Right lobe of liver (tissue), 6 donors: ENCODE measurements at regions not wholly inside any gene's neighbourhood (a gene's known extent, or its start where the extent isn't known, plus 50 kb on each side); places are given as distances from the start of the nearest gene placed in this dataset.

ENCODE experiments used
- ATAC-seq, 4 donors: fragments of 200-7000 bp; cut with Tn5 transposase; one replicate each; pipeline ENCODE4 v1.9.1; 2020; ENCODE audit warnings: mild to moderate bottlenecking in 4 of 4, moderate library complexity in 4 of 4
- DNase-seq, 3 donors: peaks; one replicate each; pipeline ENCODE4 v3.0.0-alpha.2; 2020
- H3K27ac ChIP-seq, 3 donors: fragments of 200-600 bp; one replicate each; pipeline ENCODE4 v1.8.0; 2022
- H3K27me3 ChIP-seq, 2 donors: fragments of 200-600 bp; one replicate each; pipeline ENCODE4 v1.8.0; 2022
- H3K36me3 ChIP-seq, 4 donors: fragments of 200-600 bp; sonication (generic) in 1 of 4; one replicate each; pipeline versions ENCODE4 v1.5.1 to v1.8.0; 2017 to 2022; ENCODE audit warnings: control low read depth in 1 of 4
- H3K4me1 ChIP-seq, 4 donors: fragments of 200-600 bp; sonication (generic) in 1 of 4; one replicate each; pipeline versions ENCODE4 v1.5.1 to v1.8.0; 2017 to 2022; ENCODE audit warnings: control low read depth in 1 of 4
- H3K4me3 ChIP-seq, 3 donors: fragments of 200-600 bp; one replicate each; pipeline ENCODE4 v1.8.0; 2022
- H3K9me3 ChIP-seq, 4 donors: fragments of 200-600 bp; sonication (generic) in 1 of 4; one replicate each; pipeline versions ENCODE4 v1.5.1 to v1.8.0; 2017 to 2022; ENCODE audit warnings: control low read depth in 1 of 4
- CTCF ChIP-seq, 4 donors: fragments of 200-600 bp in 3 of 4; fragments of 450-650 bp in 1 of 4; IDR thresholded peaks; one replicate each; pipeline versions ENCODE4 v1.5.1 to v1.8.0; 2016 to 2022; ENCODE audit warnings: antibody characterized with exemption in 4 of 4, mild to moderate bottlenecking in 2 of 4
- POLR2A ChIP-seq: fragments of 450-650 bp; IDR thresholded peaks from one replicate; pipeline ENCODE4 v1.6.1; 2017; ENCODE audit warnings: antibody characterized with exemption, mild to moderate bottlenecking
- WGBS: methylation state at CpG from one replicate; pipeline ENCODE4 v1.1.6; 2018; ENCODE audit warnings: low coverage, low lambda C conversion rate; ENCODE audit not compliant: insufficient coverage; ENCODE audit errors: missing lambda C conversion rate; 5-methylcytosine and 5-hydroxymethylcytosine counted together
- intact Hi-C, 2 donors: fragments of 100-400 bp; cut with DNase I; formaldehyde crosslinking; loops; one replicate each; pipeline versions ENCODE4 v1.11.2 to v1.14.1; 2022
- donor health status: DM: no; HTN: yes; CAD: no.
- donor health status: DM: no; HTN: no; CAD: no.
- donor health status: DM: no; HTN: no; CAD: no.
- donor health status: DM: no; HTN: yes; CAD: no.
- donor health status: DM: no; HTN: yes; CAD: no.

GRCh38 chr4:102449751-102450352 lies 51.3 kb upstream of the NFKB1 start:
- WGBS: 24% methylated on average over 4 of the region's 4 CpGs
- peak; percentile 86 to 94 (median 89) for ATAC-seq
- no peak for DNase-seq
- Histone ChIP-seq H3K27me3 (no peaks in the 10 kb centered on the region), H3K36me3 (no peaks in the 10 kb centered on the region), H3K9me3 (no peaks in the 10 kb centered on the region), H3K4me1 (peaks cover 0 to 3% (median 1%) of the 10 kb centered on the region in 4 donors), H3K27ac (no peak overlapping the region), H3K4me3 (no peak overlapping the region)
- intact Hi-C loops: no loop called here
- TF ChIP-seq POLR2A (no peak), CTCF (IDR thresholded peaks at IDR 0.05) (peak; percentile 73 to 75 (median 74))

- no peaks in the 10 kb centered on the region for H3K9me3 ChIP-seq
- no peak for TF ChIP-seq CTCF (IDR thresholded peaks at IDR 0.05)
- TF ChIP-seq POLR2A: no peak
- DNase-seq (no peak), ATAC-seq (no peak)
- H3K27me3 ChIP-seq: no peaks in the 10 kb centered on the region
- intact Hi-C loops: no loop called here
- no peaks in the 10 kb centered on the region for H3K4me1 ChIP-seq
- H3K36me3 ChIP-seq: no peaks in the 10 kb centered on the region
- H3K4me3 ChIP-seq: no peak overlapping the region
- H3K27ac ChIP-seq: no peak overlapping the region
- WGBS: 80% methylated on average over 2 of the region's 4 CpGs
Observed at GRCh38 chr4:102451266-102451665, 49.9 kb upstream of the NFKB1 start.
